HG03575 (cell line): ENCODE measurements at regions not wholly inside any gene's neighbourhood (a gene's known extent, or its start where the extent isn't known, plus 50 kb on each side); places are given as distances from the start of the nearest gene placed in this dataset.
"Not testable (repeated sequence)": the region's sequence is repeated elsewhere in the genome, so short reads cannot be mapped to it uniquely, and the experiment has no call there.

ENCODE experiments used
- ATAC-seq: cut with Tn5 transposase; IDR thresholded peaks from one replicate; pipeline ENCODE4 v1.9.1; 2021; ENCODE audit not compliant: unreplicated experiment, insufficient number of reproducible peaks, low FRiP score; ENCODE audit errors: extremely low read depth

GRCh38 chr2:118747066-118747465 is 100.4 kb downstream of the EN1 start:
- ATAC-seq, result no peak

GRCh38 chr2:118744682-118745181 is 102.7 kb downstream of the EN1 start:
- ATAC-seq, result not testable (repeated sequence)

- ATAC-seq, result no peak
Observed at GRCh38 chr2:118738524-118739308, 108.7 kb downstream of the EN1 start.

GRCh38 chr2:118738106-118738505 is 109.3 kb downstream of the EN1 start:
- ATAC-seq, result no peak

GRCh38 chr2:118737684-118738083 is 109.8 kb downstream of the EN1 start:
- no peak for ATAC-seq

- no peak for ATAC-seq
Observed at GRCh38 chr2:118732432-118732831, 115.0 kb downstream of the EN1 start.

GRCh38 chr2:118731413-118731812 is 116.0 kb downstream of the EN1 start:
- ATAC-seq, result no peak

- no peak for ATAC-seq
Observed at GRCh38 chr2:118730405-118730804, 117.0 kb downstream of the EN1 start.

GRCh38 chr2:118729760-118730159 is 117.7 kb downstream of the EN1 start:
- ATAC-seq, result no peak

- ATAC-seq, result no peak
Observed at GRCh38 chr2:118728984-118729383, 118.5 kb downstream of the EN1 start.

- ATAC-seq, result no peak
Observed at GRCh38 chr2:118726821-118727220, 120.6 kb downstream of the EN1 start.

- no peak for ATAC-seq
Observed at GRCh38 chr2:118723394-118723793, 124.1 kb downstream of the EN1 start.

- no peak for ATAC-seq
Observed at GRCh38 chr2:118722976-118723375, 124.5 kb downstream of the EN1 start.

GRCh38 chr2:118721817-118722551 is 125.5 kb downstream of the EN1 start:
- ATAC-seq, result no peak

GRCh38 chr2:118720866-118721265 is 126.6 kb downstream of the EN1 start:
- ATAC-seq, result no peak

- ATAC-seq, result no peak
Observed at GRCh38 chr2:118718921-118719320, 128.5 kb downstream of the EN1 start.

GRCh38 chr2:118716102-118716501 is 131.3 kb downstream of the EN1 start:
- ATAC-seq, result no peak

- ATAC-seq, result no peak
Observed at GRCh38 chr2:118714118-118714517, 133.3 kb downstream of the EN1 start.

- ATAC-seq, result no peak
Observed at GRCh38 chr2:118711603-118712002, 135.8 kb downstream of the EN1 start.

GRCh38 chr2:118710481-118710880 is 137.0 kb downstream of the EN1 start:
- no peak for ATAC-seq
